ENCODE measurements at regions not wholly inside any gene's neighbourhood (a gene's known extent, or its start where the extent isn't known, plus 50 kb on each side); places are given as distances from the start of the nearest gene placed in this dataset.

DNA sequence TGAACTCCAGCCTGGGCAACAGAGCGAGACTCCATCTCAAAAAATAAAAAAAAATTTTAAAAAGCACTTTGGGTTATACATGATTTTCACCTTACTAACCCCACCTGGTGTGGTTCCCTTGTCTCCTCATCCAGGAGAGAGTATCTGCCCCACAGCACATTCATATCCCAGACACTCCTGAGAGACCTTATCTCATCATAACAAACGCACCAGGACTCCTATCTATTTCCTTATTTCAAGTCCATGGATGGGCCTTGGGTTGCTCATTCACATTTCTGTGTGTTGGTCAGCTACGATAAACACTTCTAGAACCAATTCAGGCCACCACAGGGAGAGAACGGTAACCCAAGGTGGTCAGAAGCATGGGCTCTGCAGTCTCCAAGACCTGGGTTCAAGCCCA, 88.6 kb upstream of the SPATA12 start:
- TF ChIP-seq EZH2phosphoT487 (IDR thresholded peaks at IDR 0.05; ENCODE audit: insufficient read depth, low read depth) = no peak
- TF ChIP-seq EZH2 (IDR thresholded peaks at IDR 0.05; ENCODE audit: insufficient read depth, poor library complexity, severe bottlenecking) = no peak
